ENCODE measurements at regions not wholly inside any gene's neighbourhood (a gene's known extent, or its start where the extent isn't known, plus 50 kb on each side); places are given as distances from the start of the nearest gene placed in this dataset.
"Not testable (repeated sequence)": the region's sequence is repeated elsewhere in the genome, so short reads cannot be mapped to it uniquely, and the experiment has no call there.

DNA sequence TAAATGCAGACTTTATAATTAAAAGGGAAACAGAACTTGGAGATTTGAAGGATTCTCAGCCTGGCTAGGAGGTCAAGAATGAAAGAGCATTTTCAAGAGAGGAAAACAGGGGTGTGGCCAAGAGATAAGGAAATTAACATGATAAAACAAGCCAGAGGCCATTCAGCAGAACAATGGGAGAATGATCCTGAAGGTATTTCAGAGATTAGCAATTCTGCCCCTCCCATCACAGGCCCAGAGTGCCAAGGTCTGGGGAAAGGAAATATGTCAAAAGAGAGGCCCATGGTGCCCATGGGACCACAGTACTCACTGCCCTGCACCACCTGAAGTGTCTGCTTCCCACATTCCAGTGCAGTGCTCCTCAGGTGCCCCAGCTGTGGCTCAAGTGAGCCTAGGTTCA, 188.5 kb upstream of the STS start:
- no peaks in the 10 kb centered on the region for H3K9me3 ChIP-seq (ENCODE audit: low read depth, low read length)
- no peaks in the 10 kb centered on the region for H4K20me1 ChIP-seq (ENCODE audit: insufficient read depth, low read length)
- no peak overlapping the region for H3K27ac ChIP-seq (ENCODE audit: low read depth, low read length)
- no peaks in the 10 kb centered on the region for H3K36me3 ChIP-seq (ENCODE audit: insufficient read depth, low read length)
- TF ChIP-seq, protein P1, sequence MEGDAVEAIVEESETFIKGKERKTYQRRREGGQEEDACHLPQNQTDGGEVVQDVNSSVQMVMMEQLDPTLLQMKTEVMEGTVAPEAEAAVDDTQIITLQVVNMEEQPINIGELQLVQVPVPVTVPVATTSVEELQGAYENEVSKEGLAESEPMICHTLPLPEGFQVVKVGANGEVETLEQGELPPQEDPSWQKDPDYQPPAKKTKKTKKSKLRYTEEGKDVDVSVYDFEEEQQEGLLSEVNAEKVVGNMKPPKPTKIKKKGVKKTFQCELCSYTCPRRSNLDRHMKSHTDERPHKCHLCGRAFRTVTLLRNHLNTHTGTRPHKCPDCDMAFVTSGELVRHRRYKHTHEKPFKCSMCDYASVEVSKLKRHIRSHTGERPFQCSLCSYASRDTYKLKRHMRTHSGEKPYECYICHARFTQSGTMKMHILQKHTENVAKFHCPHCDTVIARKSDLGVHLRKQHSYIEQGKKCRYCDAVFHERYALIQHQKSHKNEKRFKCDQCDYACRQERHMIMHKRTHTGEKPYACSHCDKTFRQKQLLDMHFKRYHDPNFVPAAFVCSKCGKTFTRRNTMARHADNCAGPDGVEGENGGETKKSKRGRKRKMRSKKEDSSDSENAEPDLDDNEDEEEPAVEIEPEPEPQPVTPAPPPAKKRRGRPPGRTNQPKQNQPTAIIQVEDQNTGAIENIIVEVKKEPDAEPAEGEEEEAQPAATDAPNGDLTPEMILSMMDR (IDR thresholded peaks at IDR 0.05; ENCODE audit: extremely low read depth, low read depth, low read length), result no peak
- H3K4me1 ChIP-seq (ENCODE audit: insufficient read depth, low read length), result no peaks in the 10 kb centered on the region
- no peak for DNase-seq (ENCODE audit: insufficient read length, low spot score, missing footprints)
- no peaks in the 10 kb centered on the region for H3K79me2 ChIP-seq (ENCODE audit: insufficient read depth, low read length)
- no peak overlapping the region for H2AFZ ChIP-seq (ENCODE audit: low read length)
- no peaks in the 10 kb centered on the region for H3K27me3 ChIP-seq (ENCODE audit: insufficient read depth, low read length)
- no peak overlapping the region for H3K4me3 ChIP-seq (ENCODE audit: insufficient read depth, low read length)
- H3K4me2 ChIP-seq (ENCODE audit: insufficient read depth, low read length), result no peak overlapping the region

DNA sequence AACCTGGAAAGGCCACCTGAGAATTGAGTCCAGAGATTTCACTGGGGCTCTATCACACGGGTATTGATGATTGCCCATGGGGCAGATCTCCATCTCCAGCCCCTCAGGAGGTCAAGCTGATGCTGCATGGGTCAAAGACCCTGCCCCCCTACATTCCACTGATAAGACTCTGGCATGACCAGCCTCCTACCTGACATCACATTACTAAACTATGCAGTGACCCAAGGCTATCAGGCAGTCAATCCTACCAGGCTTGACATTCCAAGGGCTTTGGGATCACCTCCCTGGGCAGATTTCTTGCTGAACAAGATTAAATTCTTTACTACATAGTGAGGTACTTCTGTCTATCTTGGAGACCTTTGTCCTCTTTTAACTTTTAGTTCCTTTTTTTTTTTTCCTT, 192.7 kb upstream of the STS start:
- Histone ChIP-seq H3K79me2 (ENCODE audit: insufficient read depth, low read length) (no peaks in the 10 kb centered on the region), H3K9me3 (ENCODE audit: low read depth, low read length) (no peaks in the 10 kb centered on the region), H3K27ac (ENCODE audit: low read depth, low read length) (no peak overlapping the region), H3K36me3 (ENCODE audit: insufficient read depth, low read length) (no peaks in the 10 kb centered on the region), H4K20me1 (ENCODE audit: insufficient read depth, low read length) (no peaks in the 10 kb centered on the region), H3K27me3 (ENCODE audit: insufficient read depth, low read length) (no peaks in the 10 kb centered on the region), H3K4me1 (ENCODE audit: insufficient read depth, low read length) (no peaks in the 10 kb centered on the region), H2AFZ (ENCODE audit: low read length) (no peak overlapping the region), H3K4me2 (ENCODE audit: insufficient read depth, low read length) (no peak overlapping the region), H3K4me3 (ENCODE audit: insufficient read depth, low read length) (no peak overlapping the region)
- TF ChIP-seq, protein P1 (IDR thresholded peaks at IDR 0.05; ENCODE audit: extremely low read depth, low read depth, low read length), result no peak
- DNase-seq (ENCODE audit: insufficient read length, low spot score, missing footprints), result no peak

DNA sequence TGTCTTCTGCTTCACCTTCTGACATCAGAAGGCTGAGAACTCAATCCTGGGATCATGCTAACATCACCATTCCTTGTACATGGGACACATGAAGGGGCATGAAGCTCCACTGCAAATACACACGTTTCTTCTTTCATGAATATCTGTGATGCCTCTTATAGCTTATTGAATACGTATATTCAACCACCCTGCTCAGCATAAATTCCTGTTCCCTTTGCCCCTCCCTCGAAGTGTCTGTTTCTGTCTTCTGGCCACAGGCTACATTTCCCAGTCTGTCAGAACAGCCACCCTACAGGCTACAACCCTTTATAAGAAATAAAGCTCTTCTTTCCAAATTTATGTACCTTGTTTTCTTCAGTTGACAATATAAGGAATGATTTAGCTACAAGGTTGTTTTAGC, 201.3 kb upstream of the STS start:
- H3K9me3 ChIP-seq (ENCODE audit: low read depth, low read length), result no peaks in the 10 kb centered on the region
- TF ChIP-seq, protein P1 (IDR thresholded peaks at IDR 0.05; ENCODE audit: extremely low read depth, low read depth, low read length), result no peak
- no peak overlapping the region for H3K4me3 ChIP-seq (ENCODE audit: insufficient read depth, low read length)
- no peaks in the 10 kb centered on the region for H3K27me3 ChIP-seq (ENCODE audit: insufficient read depth, low read length)
- H3K36me3 ChIP-seq (ENCODE audit: insufficient read depth, low read length), result no peaks in the 10 kb centered on the region
- DNase-seq (ENCODE audit: insufficient read length, low spot score, missing footprints), result no peak
- no peak overlapping the region for H3K27ac ChIP-seq (ENCODE audit: low read depth, low read length)
- H3K4me1 ChIP-seq (ENCODE audit: insufficient read depth, low read length), result no peaks in the 10 kb centered on the region
- no peak overlapping the region for H3K4me2 ChIP-seq (ENCODE audit: insufficient read depth, low read length)
- no peaks in the 10 kb centered on the region for H4K20me1 ChIP-seq (ENCODE audit: insufficient read depth, low read length)
- H2AFZ ChIP-seq (ENCODE audit: low read length), result no peak overlapping the region
- no peaks in the 10 kb centered on the region for H3K79me2 ChIP-seq (ENCODE audit: insufficient read depth, low read length)

DNA sequence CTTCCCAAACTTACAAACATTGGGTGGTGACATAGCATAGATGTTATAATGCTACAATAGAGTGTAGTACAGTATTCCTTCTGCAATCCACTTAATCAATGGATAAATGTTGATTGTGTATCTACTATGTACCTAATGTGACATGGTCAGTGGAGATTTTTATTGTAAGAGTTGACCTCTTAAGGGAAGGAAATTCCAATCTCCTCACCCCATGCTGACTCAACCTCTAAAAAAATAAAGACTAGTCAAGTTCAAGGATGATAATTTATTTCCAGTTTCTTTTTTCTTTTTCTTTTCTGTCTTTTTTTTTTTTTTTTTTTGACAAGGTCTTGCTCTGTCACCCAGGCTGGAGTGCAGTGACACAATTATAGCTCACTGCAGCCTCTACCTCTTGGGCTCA, 206.5 kb upstream of the STS start:
- H3K36me3 ChIP-seq (ENCODE audit: insufficient read depth, low read length), result no peaks in the 10 kb centered on the region
- H2AFZ ChIP-seq (ENCODE audit: low read length), result no peak overlapping the region
- no peak overlapping the region for H3K4me2 ChIP-seq (ENCODE audit: insufficient read depth, low read length)
- no peak overlapping the region for H3K4me3 ChIP-seq (ENCODE audit: insufficient read depth, low read length)
- no peaks in the 10 kb centered on the region for H3K27me3 ChIP-seq (ENCODE audit: insufficient read depth, low read length)
- no peak overlapping the region for H3K27ac ChIP-seq (ENCODE audit: low read depth, low read length)
- no peaks in the 10 kb centered on the region for H3K4me1 ChIP-seq (ENCODE audit: insufficient read depth, low read length)
- peak; percentile 69 for DNase-seq (ENCODE audit: insufficient read length, low spot score, missing footprints)
- no peaks in the 10 kb centered on the region for H3K9me3 ChIP-seq (ENCODE audit: low read depth, low read length)
- H3K79me2 ChIP-seq (ENCODE audit: insufficient read depth, low read length), result no peaks in the 10 kb centered on the region
- TF ChIP-seq, protein P1 (IDR thresholded peaks at IDR 0.05; ENCODE audit: extremely low read depth, low read depth, low read length), result no peak
- H4K20me1 ChIP-seq (ENCODE audit: insufficient read depth, low read length), result no peaks in the 10 kb centered on the region

DNA sequence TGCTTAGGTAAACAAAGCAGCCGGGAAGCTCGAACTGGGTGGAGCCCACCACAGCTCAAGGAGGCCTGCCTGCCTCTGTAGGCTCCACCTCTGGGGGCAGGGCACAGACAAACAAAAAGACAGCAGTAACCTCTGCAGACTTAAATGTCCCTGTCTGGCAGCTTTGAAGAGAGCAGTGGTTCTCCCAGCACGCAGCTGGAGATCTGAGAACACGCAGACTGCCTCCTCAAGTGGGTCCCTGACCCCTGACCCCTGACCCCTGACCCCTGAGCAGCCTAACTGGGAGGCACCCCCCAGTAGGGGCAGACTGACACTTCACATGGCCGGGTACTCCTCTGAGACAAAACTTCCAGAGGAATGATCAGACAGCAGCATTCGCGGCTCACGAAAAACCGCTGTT, 214.6 kb upstream of the STS start:
- not testable (repeated sequence) for H3K79me2 ChIP-seq (ENCODE audit: insufficient read depth, low read length); H2AFZ ChIP-seq (ENCODE audit: low read length); H3K9me3 ChIP-seq (ENCODE audit: low read depth, low read length); H3K27me3 ChIP-seq (ENCODE audit: insufficient read depth, low read length); DNase-seq (ENCODE audit: insufficient read length, low spot score, missing footprints); H3K4me2 ChIP-seq (ENCODE audit: insufficient read depth, low read length); H3K27ac ChIP-seq (ENCODE audit: low read depth, low read length); H3K4me3 ChIP-seq (ENCODE audit: insufficient read depth, low read length); H3K36me3 ChIP-seq (ENCODE audit: insufficient read depth, low read length); H4K20me1 ChIP-seq (ENCODE audit: insufficient read depth, low read length); H3K4me1 ChIP-seq (ENCODE audit: insufficient read depth, low read length)

Measured in osteoblast (primary cell).